ENCODE measurements at regions not wholly inside any gene's neighbourhood (a gene's known extent, or its start where the extent isn't known, plus 50 kb on each side); places are given as distances from the start of the nearest gene placed in this dataset.

DNA sequence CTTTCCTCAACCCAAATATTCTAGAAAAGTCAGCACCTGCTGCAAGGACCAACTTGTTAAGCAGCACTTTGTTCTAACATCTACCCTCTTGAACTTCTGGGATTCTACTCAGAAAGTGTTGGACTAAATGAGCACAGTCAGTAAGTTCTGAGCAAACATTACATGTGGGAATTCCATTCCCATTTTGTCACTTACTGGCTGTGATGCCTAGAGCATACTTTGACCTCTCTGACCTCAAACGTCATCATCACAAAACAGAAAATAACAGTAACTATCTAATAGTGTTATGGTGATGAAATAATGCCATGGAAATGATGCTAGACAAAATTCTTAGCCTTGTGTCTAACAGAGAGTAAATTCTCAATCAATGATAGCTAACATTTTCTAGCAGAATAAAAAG is 829.4 kb downstream of the EPHA7 start:
- DNase-seq = no peak

DNA sequence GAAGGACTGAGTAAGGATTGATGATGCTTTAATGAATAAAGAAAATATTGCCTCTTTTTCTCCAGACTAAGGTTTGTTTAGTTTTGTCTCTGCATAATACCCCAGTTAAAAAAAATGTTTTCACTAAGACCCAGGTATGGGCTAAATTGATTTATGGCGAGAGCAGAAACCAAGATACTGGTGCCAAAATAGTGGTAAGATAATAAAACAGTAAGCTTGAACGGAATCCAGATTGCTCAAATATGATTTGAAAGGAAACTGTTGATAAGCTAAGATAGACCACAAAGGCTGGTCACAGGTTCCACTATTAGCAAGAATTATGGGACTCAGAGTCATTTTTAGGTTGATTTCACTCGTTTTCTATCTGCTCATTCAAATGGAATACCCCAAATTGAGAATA is 831.2 kb downstream of the EPHA7 start:
- no peak for DNase-seq

DNA sequence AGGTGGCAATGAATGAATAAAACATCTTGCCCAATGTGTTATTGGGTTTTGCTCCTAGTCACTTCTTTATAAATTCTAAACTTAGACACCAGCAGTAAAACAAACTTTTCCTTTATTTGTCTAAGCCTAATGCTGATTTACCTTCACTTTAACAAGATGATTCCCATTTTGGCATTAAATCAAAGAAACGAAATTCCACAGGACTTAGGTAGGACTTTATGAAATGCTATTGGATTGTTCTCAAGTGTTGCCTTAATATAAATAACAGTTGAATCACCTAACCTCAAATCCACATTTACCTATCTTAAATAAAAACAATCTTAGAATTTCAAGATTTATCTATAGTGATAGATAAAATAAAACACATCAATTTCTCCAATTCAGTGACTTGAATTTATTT is 831.8 kb downstream of the EPHA7 start:
- no peak for DNase-seq

DNA sequence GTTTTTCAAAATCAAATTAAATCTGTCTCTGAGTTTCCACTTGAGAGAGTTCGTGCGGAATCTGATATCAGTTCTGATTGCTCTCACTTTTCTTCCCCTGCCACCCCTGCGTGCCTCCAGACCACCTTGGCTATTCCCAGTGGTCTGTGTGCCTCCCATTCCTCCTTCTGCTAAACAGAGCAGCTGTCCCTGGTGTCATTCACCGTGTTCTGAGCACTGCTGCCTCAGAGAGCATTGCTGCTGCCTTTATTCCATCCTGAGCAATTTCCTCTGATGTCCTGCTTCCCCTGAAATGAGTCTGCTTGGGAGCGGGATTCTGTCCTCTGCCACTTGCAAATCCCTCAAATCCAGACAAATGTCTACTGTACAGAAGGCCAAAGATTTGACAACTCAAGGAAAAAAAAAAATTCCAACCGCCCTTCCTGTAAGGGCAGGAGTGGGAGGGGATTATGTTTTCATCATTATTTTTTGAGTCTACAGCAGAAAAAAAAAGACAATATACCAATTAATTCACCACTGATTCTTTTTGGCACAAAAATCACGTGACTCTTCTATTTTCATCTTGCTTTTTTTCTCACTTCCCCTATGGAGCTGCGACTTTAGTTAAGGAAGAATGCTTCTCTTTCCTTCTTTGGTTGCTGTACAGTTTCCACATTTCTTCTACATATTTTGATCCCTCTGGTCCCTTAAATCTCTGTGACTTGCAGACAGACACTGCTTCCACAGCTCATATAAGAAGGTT is 833.0 kb downstream of the EPHA7 start:
- no peak for DNase-seq

DNA sequence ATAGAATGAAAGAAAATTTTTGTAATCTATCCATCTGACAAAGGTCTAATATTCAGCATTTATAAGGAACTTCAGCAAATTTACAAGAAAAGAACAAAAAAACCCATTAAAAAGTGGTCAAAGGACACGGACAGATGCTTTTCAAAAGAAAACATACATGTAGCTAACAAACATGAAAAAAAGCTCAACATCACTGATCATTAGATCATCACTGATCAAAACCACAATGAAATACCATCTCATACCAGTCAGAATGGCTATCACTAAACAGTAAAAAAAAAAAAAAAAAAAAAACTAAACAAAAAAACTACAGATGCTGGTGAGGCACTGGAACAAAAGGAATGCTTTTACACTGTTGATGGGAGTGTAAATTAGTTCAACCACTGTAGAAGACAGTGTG is 837.1 kb downstream of the EPHA7 start:
- no peak for DNase-seq

DNA sequence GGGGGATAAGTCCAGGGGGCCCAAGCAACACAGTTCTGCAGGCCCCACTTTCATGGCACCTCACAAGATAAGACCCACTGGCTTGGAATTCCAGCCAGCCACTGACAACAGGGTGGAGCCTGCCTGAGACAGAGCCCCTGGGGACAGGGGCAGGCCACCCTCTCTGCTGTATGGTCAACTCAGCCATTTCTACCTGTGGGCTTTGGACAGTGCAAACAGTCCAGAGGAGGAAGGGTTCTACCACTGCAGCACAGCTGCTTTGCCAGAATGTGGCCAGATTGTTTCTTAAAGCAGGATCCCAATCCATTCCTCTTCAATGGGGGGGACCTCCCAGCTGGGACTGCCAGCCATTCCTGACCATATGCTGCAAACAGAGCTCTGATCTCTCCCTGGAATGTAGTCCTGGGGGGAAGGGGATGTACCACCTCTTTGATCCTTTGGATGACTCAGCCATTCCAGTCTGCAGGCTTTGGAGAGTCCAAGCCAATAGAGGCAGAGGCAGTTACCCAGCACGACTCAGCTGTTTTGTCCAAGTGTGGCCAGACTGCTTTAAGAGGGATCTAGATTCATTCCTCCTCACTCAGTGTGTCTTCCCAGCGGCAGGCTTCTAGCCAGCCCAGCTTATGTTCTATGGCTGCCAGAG is 842.2 kb downstream of the EPHA7 start:
- no peak for DNase-seq

DNA sequence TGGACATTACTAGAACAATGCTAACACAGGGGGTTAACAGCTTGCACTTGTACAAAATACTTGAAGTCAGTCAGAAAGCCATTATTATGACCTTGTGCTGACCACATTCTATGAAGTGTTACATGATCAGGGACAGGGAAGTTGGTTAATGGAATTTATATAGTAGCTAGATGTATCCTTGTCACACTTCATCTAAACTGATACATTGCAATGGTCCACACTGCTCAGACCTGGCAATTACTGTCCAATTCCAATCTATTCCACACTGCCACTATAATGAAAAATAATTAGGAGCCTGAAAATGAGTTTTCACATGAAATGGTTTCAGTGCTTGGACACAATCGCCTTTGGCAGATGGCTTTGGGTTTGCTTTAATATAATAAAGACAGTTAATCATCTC is 850.8 kb downstream of the EPHA7 start:
- no peak for DNase-seq

DNA sequence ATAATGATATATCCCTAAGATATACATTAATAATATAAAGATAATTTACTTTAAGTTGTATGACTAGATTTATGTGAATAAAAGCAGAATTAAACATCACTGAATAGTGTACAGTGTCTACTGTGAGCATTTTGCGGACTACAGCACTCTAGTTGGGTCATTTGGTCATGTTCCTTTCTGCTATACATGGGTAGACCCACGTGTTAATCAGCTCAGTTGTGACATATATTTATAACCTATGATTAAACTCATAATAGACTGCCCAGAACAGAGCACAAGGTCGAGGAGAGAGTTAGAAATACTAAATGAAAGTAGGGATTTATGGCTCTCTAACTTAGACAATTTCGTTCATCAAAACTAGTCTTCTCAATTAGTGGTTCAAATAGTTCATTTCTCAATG is 852.7 kb downstream of the EPHA7 start:
- DNase-seq = no peak

DNA sequence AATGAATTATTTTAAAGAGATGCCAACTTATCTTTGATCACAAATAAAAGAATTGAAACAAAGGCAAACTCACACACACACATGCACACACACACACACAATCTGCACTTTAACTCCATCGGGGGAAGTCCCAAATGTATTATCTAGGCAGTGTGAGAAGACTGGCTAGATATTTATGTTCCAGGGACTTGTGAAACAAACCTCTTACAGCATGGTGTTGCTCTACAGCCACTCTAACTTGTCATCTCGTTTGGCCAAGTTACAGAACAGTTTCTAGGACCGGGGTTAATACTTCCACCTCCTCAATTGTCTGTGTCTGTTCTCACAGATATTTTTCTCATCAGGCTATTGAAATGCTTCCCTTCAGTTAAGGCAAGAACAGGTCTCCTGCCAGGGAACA is 855.0 kb downstream of the EPHA7 start:
- no peak for DNase-seq

DNA sequence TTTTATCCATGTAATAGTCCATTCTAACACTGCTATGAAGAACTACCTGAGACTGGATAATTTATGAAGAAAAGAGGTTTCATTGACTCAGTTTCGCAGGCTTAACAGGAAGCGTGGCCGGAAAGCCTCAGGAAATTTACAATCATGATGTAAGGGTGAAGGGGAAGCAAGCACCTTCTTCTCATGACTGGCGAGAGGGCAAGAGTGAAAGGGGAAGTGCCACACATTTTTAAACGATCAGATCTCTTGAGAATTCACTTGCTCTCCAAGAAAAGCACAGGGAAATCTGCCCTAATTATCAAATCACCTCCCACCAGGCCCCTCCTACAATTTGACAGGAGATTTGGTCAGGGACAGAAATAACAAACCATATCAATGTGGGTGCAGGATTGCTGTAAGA is 859.7 kb downstream of the EPHA7 start:
- DNase-seq = no peak

DNA sequence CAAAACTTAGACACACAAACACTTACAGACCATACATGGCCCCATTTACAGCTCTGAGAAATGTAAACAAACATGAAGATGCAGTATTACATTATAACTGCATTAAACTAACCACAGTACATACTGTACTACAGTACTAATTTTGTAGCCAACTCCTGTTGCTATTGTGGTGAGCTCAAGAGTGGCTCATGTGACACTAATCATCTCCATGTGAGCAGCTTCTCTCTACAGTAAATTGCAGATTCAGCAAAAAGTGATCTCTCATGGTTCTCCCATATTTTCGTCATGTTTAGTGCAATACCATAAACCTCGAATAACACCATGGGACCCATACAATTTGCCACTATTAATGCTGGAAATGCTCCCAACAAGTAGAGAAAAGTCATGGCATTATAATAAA is 860.4 kb downstream of the EPHA7 start:
- DNase-seq = no peak

DNA sequence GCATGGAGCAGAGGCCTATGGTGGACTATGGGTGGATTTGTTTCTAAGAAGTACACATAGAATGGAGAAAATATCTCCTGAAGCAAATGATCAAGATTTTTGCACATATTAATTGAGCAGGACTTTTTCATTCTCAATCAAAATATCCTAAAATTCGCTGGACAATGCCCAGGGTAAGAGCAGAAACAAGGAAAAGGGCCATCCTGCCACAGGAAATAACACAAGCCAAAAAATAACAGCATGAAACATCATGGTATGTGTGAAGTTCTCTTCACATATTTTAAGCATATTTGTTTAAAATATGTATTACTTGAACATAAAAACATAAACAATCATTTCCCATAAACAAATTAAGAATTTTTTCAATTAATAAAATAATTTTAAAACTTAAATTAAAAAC is 868.9 kb downstream of the EPHA7 start:
- DNase-seq = no peak

DNA sequence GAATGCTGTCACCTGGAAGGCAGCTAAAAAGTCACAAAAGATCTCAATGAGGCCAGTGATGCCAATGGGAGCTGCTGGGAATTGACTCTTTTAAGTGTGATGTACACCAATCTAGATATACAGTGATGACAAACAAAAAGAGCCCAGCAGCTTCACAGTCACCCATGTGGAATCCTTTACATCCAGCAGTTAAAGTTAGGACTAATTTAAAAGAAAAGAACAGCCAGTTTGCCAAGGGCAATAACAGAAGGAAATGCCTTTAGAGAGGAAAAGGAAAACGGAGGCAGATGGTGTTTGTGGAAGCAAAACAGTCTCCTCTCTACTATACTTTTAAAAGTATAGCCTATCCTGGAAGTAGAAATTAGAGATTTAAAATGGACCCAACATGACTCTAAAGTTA is 873.5 kb downstream of the EPHA7 start:
- no peak for DNase-seq

DNA sequence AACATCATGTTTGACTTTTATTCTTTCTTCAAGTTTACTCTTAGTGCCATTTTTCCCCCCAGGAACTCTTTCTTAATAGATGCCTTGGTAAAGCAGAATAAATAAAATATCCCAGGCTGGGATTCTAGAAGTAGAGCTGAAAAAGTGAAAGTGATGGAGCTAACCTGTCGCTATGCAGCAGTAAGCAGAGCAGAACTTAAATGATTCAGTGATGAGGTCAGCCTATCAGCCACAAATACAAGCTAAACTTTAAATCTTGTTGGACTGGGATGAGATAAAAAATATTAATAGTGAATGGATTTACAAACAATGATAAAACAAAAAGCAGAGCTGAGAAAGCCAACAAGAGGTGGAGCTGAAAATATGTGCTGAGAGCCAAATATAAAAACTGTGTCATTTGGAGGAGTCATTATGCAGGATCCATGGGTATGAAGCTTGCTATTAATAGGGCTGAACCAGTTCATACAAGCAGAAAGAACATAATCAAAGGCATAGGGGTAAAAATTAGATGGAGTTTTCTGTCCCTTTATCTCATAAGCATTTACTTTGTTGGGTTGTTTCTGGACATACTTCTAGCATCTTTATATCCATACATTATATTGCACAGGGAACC is 877.8 kb downstream of the EPHA7 start:
- no peak for DNase-seq

DNA sequence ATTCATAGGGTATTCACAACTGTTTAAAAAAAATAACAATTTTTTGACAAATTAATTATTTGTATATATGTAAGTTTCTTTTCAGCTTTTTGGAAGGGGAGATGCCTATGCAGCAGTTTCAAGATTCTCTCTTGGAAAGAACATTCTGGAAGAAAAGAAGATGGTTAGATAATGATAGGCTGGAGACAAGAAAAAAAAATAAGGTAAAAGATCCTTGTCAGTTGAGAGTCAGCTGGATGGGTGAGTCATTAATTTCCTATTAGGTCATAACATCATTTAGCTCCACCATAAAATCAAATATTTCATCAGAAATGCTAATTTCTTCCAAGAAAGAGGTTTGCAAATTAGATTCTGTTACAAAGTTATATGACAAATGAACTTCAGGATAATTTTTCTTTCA is 880.4 kb downstream of the EPHA7 start:
- no peak for DNase-seq

DNA sequence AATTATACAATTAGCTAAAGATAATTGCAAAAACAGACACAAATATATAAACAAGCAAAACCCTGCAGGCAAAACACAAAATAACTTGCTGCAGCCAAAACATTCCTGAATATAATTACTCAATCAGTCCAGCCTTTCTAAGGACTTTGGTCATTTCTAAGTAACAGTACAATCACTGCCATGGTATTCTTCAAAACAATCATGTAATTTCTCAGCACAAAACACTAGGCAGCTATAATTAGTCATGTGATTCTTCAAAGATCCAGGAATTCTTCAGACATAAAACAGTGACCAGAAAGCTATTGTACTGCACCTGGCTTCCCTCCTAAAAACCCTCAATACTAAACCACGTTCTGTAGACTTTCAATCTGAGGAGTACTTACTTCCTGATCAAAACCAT is 881.1 kb downstream of the EPHA7 start:
- DNase-seq = no peak

DNA sequence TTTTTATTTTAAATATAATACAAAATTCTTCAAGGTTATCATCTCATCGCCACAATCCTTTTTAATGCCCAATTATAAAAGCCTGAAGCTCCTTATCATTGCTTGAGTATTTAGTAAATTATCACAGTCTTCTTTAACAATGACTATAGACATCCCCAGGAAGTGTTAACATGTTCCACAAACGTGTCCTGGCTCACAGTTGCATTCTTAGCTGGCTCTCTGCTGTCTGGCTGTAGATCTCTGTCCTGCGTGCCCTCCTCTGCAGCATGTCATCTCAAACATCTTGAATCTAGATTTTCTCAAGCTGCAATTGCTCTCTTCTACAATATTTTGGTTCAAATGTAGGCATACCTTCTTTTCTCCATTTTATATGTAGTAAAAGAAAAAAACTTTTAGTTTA is 885.2 kb downstream of the EPHA7 start:
- DNase-seq = no peak

DNA sequence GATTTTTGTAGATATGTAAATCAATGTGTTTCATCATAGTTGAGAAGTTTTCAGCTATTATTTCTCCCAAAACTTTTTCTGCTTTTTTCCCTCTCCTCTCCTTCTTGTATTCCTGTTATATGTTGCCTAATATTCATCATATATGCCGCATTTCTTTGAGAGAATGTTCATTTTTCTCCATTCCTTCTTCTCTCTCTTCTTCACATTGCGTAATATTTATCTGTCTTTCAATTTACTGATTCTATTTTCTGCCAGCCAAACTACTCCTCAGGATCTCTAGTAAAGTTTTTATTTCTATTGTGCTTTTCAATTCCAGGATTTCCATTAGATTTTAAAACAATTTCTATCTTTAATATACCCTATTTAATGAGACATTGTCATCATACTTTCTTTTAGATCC is 896.8 kb downstream of the EPHA7 start:
- no peak for DNase-seq

DNA sequence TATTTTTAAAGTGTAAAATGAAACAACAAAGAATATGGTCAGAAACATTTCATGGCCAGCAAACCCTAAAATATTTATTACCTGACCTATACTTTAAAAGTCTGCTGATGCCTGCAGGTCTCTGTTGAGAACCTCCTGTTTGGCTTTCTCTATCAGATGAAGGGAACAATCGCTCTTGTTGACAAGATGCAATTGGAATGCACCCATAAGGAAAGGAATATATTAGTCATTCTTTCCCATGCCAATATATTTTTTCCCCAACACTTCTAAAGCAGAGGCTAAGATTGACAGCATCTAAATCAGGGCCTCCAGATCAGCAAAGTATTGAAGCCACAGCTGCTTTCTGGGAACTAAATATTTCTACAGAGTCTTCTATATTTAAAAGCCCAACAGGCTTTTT is 897.8 kb downstream of the EPHA7 start:
- DNase-seq = no peak

DNA sequence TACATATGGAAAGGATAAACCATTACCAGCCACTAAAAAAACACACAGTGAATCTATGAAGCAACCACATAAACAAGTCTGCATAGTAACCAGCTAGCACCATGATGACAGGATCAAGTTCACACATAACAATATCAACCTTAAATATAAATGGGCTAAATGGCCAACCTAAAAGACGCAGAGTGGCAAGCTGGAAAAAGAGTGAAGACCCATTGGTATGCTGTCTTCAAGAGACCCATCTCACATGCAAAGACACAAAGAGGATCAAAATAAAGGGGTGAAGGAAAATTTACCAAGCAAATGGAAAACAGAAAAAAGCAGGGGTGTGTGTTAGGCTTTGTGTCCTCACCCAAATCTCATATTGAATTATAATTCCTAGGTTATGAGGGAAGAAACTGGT is 909.2 kb downstream of the EPHA7 start:
- no peak for DNase-seq

DNA sequence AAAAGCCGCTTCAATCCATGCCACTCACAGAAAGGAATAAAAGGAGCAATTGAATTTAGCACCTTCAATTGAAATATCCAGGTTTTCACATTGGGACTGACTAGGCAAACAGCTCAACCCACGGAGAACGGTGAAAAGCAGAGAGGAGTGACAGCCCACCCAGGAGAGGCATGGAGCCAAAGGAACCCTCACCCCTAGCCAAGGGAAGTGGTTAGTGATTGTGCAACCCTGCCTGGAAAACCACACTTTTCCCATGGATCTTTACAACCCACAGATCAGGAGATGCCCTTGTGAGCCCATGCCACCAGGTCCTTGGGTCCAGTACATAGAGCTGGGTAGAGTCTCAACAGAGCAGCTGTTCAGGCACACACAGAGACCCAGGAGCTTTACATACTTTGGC is 911.8 kb downstream of the EPHA7 start:
- no peak for DNase-seq

DNA sequence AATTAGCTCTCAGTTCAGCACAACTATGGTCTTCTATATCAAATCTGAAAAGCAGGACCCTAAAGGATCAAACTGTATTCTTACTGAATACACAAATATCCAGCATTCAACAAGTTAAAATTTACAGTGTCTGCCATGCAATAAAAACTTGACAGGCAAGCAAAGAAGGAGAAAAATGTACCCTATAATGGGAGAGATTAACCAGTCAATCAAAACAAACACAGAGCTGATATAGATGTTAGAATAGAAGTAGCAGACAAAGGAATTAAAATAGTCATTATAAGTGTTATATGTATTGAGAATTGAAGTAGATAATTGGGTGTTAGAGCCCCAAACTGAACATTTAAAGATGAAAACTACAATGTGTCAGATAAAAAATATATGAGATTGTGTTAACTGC is 914.9 kb downstream of the EPHA7 start:
- no peak for DNase-seq

DNA sequence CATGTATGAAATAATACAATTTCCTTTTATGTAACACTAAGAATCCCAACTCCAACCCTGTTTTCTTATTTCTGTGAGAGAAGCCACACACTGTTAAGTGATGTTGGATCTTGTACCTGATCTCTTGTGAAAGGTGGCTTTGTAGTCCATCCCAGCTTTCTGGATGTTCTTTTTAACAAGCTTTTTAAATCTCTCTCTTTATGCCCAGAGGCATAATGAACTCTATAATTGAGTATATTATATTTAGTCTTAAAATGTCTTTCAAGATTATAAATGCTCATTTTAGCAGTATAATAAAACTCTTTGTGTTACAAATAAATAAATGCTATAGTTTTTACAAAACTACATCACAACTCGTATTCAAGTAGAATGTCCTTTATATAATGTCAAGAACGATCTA is 922.1 kb downstream of the EPHA7 start:
- DNase-seq = no peak

DNA sequence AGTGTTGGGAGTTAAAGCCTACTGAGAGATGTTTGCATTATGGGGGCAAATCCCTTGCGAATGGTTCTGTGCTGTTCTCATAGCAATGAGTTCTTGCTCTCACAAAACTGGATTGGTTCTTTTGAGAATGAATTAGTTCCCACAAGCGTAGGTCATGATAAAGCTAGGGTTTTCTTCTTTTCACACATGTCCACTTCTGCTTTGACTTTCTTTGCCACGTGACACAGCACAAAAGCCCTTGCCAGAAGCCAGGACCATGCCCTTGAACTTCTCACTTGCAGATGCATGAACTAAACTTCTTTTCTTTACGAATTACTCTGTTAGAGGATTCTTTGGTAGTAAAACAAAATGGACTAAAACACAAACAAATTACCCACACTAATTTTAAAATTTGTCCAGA is 922.8 kb downstream of the EPHA7 start:
- no peak for DNase-seq

DNA sequence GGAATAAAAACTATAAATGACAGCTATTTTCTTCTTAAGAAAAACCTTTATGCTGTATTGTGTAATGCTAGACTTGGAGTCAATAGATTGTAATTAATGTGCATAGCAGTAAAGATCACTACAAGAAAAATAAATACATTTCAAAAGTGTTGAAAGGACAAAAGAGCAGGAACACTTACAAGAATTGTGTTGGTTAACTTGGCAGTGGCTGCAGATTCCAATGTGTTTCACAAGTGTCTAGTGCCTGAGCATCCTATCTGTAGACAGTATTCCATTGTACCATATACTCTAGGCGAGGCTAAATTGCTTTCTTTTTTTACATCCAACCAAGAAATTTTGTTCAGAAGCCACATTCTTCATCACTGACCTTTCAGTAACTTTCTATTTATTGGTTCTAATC is 924.1 kb downstream of the EPHA7 start:
- DNase-seq = no peak

Measured in activated CD4-positive, alpha-beta T cell treated with anti-CD3 and anti-CD28 coated beads, Interleukin-2, amount 50 U/mL, for 4 hours (primary cell).